ENCODE measurements at regions not wholly inside any gene's neighbourhood (a gene's known extent, or its start where the extent isn't known, plus 50 kb on each side); places are given as distances from the start of the nearest gene placed in this dataset.

DNA sequence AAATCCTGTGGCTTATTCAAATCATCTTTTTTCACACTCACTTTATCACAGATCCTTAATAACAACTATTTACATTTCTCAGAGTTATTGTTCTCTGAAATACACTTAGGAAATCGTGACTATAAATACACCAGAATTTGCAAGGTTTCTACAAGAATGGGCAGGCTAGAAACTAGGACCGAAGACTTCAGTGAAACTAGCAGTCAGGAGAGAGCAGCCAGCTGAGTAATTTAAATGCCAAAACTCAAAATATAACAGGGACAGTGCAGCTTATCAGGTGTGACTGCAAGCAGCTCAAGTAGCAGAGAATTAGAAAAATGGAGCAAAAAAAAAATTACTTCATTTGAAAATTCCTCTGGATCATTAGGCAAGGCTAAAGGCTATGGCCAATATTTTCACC, 719.3 kb upstream of the ZNF608 start:
- H3K27me3 Mint-ChIP-seq = no peaks in the 10 kb centered on the region
- Histone ChIP-seq H3K4me1 (ENCODE audit: control insufficient read depth in 2 of 2, insufficient read depth in 2 of 2, low read length in 2 of 2) (no peaks in the 10 kb centered on the region), H3K27ac (ENCODE audit: low read depth, low read length) (no peak overlapping the region), H3K9me3 (ENCODE audit: control insufficient read depth in 2 of 3, low read length in 3 of 3) (peaks cover 0 to 4% (median 0%) of the 10 kb centered on the region in 3 experiments), H3K36me3 (ENCODE audit: control insufficient read depth in 2 of 3, insufficient read depth in 3 of 3, low read length in 3 of 3) (no peaks in the 10 kb centered on the region), H3K27me3 (ENCODE audit: control insufficient read depth in 2 of 2, insufficient read depth in 2 of 2, low read length in 2 of 2) (no peaks in the 10 kb centered on the region), H3K4me3 (ENCODE audit: low read length) (no peak overlapping the region)
- intact Hi-C loops (cut with micrococcal nuclease) = no loop called here
- H3K9me3 Mint-ChIP-seq = peaks cover 0 to 11% (median 2%) of the 10 kb centered on the region in 11 donors
- H3K4me3 Mint-ChIP-seq = no peak overlapping the region
- ChIA-PET POLR2A (no interaction called here), CTCF (no interaction called here)
- no peak overlapping the region for H3K27ac Mint-ChIP-seq
- no peaks in the 10 kb centered on the region for H3K36me3 Mint-ChIP-seq
- DNase-seq (no peak), ATAC-seq (no peak)
- no peaks in the 10 kb centered on the region for H3K4me1 Mint-ChIP-seq

GRCh38 chr5:125467222-125467621, 720.8 kb upstream of the ZNF608 start:
- Mint-ChIP-seq H3K4me1 (no peaks in the 10 kb centered on the region), H3K27ac (no peak overlapping the region), H3K9me3 (peaks cover 0 to 16% (median 2%) of the 10 kb centered on the region in 11 donors), H3K4me3 (no peak overlapping the region), H3K27me3 (no peaks in the 10 kb centered on the region), H3K36me3 (no peaks in the 10 kb centered on the region)
- intact Hi-C loops (cut with micrococcal nuclease) = no loop called here
- DNase-seq (no peak), ATAC-seq (no peak)
- H3K4me3 ChIP-seq (ENCODE audit: low read length) = no peak overlapping the region
- H3K27me3 ChIP-seq (ENCODE audit: control insufficient read depth in 2 of 2, insufficient read depth in 2 of 2, low read length in 2 of 2) = no peaks in the 10 kb centered on the region
- ChIA-PET POLR2A (no interaction called here), CTCF (no interaction called here)
- H3K9me3 ChIP-seq (ENCODE audit: control insufficient read depth in 2 of 3, low read length in 3 of 3) = peaks cover 0 to 4% (median 0%) of the 10 kb centered on the region in 3 experiments
- no peaks in the 10 kb centered on the region for H3K36me3 ChIP-seq (ENCODE audit: control insufficient read depth in 2 of 3, insufficient read depth in 3 of 3, low read length in 3 of 3)
- H3K4me1 ChIP-seq (ENCODE audit: control insufficient read depth in 2 of 2, insufficient read depth in 2 of 2, low read length in 2 of 2) = no peaks in the 10 kb centered on the region
- no peak overlapping the region for H3K27ac ChIP-seq (ENCODE audit: low read depth, low read length)

DNA sequence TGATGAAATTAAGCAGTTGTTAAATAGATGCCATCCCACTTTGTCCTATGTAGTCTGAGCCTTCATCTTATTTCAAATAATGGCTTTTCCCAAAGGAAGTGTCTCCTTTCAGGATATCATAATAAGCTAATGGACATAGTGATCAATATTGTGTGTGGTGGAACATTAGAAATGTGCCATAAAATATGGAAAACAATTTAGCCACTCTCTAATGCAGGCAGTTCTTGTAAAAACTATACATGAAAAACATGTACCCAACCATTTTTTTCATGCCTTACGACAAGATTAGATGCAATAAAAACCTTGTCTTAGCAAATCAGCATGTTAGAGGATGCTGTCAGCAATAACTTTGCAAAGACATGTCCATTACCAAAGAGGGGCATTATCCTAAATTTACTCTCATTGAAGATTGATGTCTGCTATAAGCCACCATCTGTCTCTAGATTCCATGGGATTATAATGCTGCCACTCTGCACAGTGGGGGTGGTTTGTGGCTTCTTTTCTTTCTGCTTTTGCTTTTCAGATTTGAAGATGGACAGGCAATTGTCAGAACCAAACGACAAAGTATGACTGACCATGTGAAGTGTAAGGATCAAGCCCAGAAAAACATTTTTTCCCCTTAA, 724.0 kb upstream of the ZNF608 start:
- H3K36me3 Mint-ChIP-seq = no peaks in the 10 kb centered on the region
- H3K4me1 Mint-ChIP-seq = no peaks in the 10 kb centered on the region
- ChIA-PET POLR2A (no interaction called here), CTCF (no interaction called here)
- Histone ChIP-seq H3K36me3 (ENCODE audit: control insufficient read depth in 2 of 3, insufficient read depth in 3 of 3, low read length in 3 of 3) (no peaks in the 10 kb centered on the region), H3K27ac (ENCODE audit: low read depth, low read length) (no peak overlapping the region), H3K27me3 (ENCODE audit: control insufficient read depth in 2 of 2, insufficient read depth in 2 of 2, low read length in 2 of 2) (no peaks in the 10 kb centered on the region), H3K9me3 (ENCODE audit: control insufficient read depth in 2 of 3, low read length in 3 of 3) (peaks cover 0 to 4% (median 0%) of the 10 kb centered on the region in 3 experiments), H3K4me1 (ENCODE audit: control insufficient read depth in 2 of 2, insufficient read depth in 2 of 2, low read length in 2 of 2) (no peaks in the 10 kb centered on the region), H3K4me3 (ENCODE audit: low read length) (no peak overlapping the region)
- intact Hi-C loops (cut with micrococcal nuclease) = no loop called here
- H3K9me3 Mint-ChIP-seq = peaks cover 0 to 11% (median 2%) of the 10 kb centered on the region in 11 donors
- H3K4me3 Mint-ChIP-seq = no peak overlapping the region
- ATAC-seq (no peak), DNase-seq (no peak)
- H3K27ac Mint-ChIP-seq = no peak overlapping the region
- no peaks in the 10 kb centered on the region for H3K27me3 Mint-ChIP-seq

DNA sequence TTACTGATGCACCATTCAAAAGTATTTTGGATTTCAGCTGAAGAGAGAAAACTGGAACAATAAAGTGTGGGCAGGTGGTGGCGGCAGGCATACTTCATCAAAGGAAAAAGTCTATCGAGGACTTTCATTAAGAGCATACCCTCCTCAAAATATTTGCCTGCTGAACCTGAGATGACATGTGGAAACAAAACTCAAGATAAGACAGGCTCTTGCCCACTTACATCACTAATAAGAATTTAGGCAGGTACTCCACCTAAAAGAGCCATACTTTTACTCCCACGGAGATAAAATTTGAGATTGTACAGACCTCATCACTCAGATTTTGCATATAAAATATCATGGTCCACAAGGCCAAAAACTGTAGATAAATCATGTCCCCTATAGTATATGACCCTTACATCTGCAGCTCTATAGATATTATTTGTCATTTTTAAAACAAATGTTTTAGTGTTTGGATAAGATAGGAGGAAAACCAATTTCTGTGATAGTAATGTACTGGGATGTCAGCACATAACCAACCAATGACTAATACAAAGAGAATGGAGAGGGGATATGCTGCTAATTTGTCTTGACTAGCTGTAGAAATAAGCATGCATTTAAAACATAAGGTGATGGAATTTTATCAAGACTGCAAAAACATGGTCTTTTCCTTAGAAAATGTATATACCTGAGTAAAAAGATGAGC, 730.6 kb upstream of the ZNF608 start:
- no peak for ATAC-seq
- no peaks in the 10 kb centered on the region for H3K27me3 Mint-ChIP-seq
- Histone ChIP-seq H3K27me3 (ENCODE audit: control insufficient read depth in 2 of 2, insufficient read depth in 2 of 2, low read length in 2 of 2) (no peaks in the 10 kb centered on the region), H3K4me1 (ENCODE audit: control insufficient read depth in 2 of 2, insufficient read depth in 2 of 2, low read length in 2 of 2) (no peaks in the 10 kb centered on the region), H3K9me3 (ENCODE audit: control insufficient read depth in 2 of 3, low read length in 3 of 3) (no peaks in the 10 kb centered on the region), H3K36me3 (ENCODE audit: control insufficient read depth in 2 of 3, insufficient read depth in 3 of 3, low read length in 3 of 3) (no peaks in the 10 kb centered on the region), H3K27ac (ENCODE audit: low read depth, low read length) (no peak overlapping the region), H3K4me3 (ENCODE audit: low read length) (no peak overlapping the region)
- H3K4me1 Mint-ChIP-seq = no peaks in the 10 kb centered on the region
- peaks cover 0 to 17% (median 0%) of the 10 kb centered on the region in 11 donors for H3K9me3 Mint-ChIP-seq
- H3K4me3 Mint-ChIP-seq = no peak overlapping the region
- ChIA-PET CTCF (no interaction called here), POLR2A (no interaction called here)
- H3K27ac Mint-ChIP-seq = no peak overlapping the region
- DNase-seq = no peak
- H3K36me3 Mint-ChIP-seq = no peaks in the 10 kb centered on the region
- intact Hi-C loops (cut with micrococcal nuclease) = no loop called here

DNA sequence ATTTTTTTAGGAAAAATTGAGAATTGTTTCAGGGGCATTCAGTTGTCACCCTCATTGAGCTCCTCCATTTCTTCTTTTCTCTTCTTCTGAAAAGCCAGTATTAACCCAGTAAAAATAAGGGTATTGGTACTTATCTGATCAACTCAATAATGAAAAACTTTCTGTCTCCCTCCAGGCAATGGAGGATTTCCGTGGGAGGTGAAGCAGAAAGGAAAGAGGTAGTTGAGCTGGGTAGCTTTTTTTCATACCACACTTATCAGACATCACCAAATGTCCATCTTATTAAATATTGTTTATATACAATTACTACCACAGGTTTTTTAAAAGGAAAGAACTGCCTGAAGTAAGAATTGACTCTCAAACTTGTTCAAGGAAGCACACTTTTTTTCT, 731.1 kb upstream of the ZNF608 start:
- H3K36me3 Mint-ChIP-seq = no peaks in the 10 kb centered on the region
- H3K4me1 Mint-ChIP-seq = no peaks in the 10 kb centered on the region
- CTCF ChIA-PET = no interaction called here
- H3K9me3 Mint-ChIP-seq = peaks cover 0 to 17% (median 0%) of the 10 kb centered on the region in 11 donors
- Histone ChIP-seq H3K4me3 (ENCODE audit: low read length) (no peak overlapping the region), H3K27ac (ENCODE audit: low read depth, low read length) (no peak overlapping the region), H3K9me3 (ENCODE audit: control insufficient read depth in 2 of 3, low read length in 3 of 3) (no peaks in the 10 kb centered on the region), H3K4me1 (ENCODE audit: control insufficient read depth in 2 of 2, insufficient read depth in 2 of 2, low read length in 2 of 2) (no peaks in the 10 kb centered on the region), H3K36me3 (ENCODE audit: control insufficient read depth in 2 of 3, insufficient read depth in 3 of 3, low read length in 3 of 3) (no peaks in the 10 kb centered on the region), H3K27me3 (ENCODE audit: control insufficient read depth in 2 of 2, insufficient read depth in 2 of 2, low read length in 2 of 2) (no peaks in the 10 kb centered on the region)
- DNase-seq (no peak), ATAC-seq (no peak)
- intact Hi-C loops (cut with micrococcal nuclease) = no loop called here
- no peak overlapping the region for H3K27ac Mint-ChIP-seq
- no peaks in the 10 kb centered on the region for H3K27me3 Mint-ChIP-seq
- H3K4me3 Mint-ChIP-seq = no peak overlapping the region
- POLR2A ChIA-PET = no interaction called here

DNA sequence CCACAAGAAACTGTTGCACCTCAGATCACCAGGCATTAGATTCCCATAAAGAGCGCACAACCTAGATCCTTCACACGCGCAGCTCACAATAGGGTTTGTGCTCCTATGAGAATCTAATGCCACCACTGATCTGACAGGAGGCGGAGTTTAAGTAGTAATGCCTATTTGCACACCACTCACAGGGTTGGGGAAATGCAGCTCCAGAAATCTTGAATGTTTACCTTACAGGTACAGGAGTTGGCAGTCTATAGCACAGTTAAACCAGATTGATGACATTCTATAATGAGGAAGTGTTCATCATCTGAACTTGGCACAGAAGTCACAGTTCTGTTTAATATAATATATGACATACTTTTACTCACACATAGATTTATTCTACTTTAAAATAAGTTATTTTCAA, 732.2 kb upstream of the ZNF608 start:
- H3K4me1 Mint-ChIP-seq = no peaks in the 10 kb centered on the region
- intact Hi-C loops (cut with micrococcal nuclease) = no loop called here
- Histone ChIP-seq H3K27ac (ENCODE audit: low read depth, low read length) (no peak overlapping the region), H3K4me1 (ENCODE audit: control insufficient read depth in 2 of 2, insufficient read depth in 2 of 2, low read length in 2 of 2) (no peaks in the 10 kb centered on the region), H3K4me3 (ENCODE audit: low read length) (no peak overlapping the region), H3K27me3 (ENCODE audit: control insufficient read depth in 2 of 2, insufficient read depth in 2 of 2, low read length in 2 of 2) (no peaks in the 10 kb centered on the region), H3K9me3 (ENCODE audit: control insufficient read depth in 2 of 3, low read length in 3 of 3) (no peaks in the 10 kb centered on the region), H3K36me3 (ENCODE audit: control insufficient read depth in 2 of 3, insufficient read depth in 3 of 3, low read length in 3 of 3) (no peaks in the 10 kb centered on the region)
- POLR2A ChIA-PET = no interaction called here
- no peaks in the 10 kb centered on the region for H3K27me3 Mint-ChIP-seq
- peaks cover 0 to 17% (median 0%) of the 10 kb centered on the region in 11 donors for H3K9me3 Mint-ChIP-seq
- no peak overlapping the region for H3K4me3 Mint-ChIP-seq
- CTCF ChIA-PET = no interaction called here
- no peak overlapping the region for H3K27ac Mint-ChIP-seq
- H3K36me3 Mint-ChIP-seq = no peaks in the 10 kb centered on the region
- no peak for DNase-seq
- ATAC-seq = no peak

DNA sequence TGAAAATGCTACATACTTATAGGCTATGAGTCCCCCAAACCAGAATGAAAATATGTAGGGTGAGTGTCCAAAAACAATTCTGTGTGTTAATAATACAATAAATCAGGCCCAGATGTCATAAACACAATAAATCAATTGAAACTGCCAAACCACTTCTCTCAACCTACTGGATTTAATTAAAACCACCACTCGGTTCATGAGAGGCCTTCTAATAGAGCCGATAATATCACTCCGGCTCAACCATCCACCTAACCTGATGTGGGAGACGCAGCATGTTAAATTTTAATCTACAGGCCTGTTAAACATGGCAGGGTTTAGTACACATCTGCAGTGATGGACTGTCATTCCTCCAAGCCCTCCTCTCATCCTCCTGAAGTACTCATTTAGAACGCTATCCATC, 734.5 kb upstream of the ZNF608 start:
- CTCF ChIA-PET = no interaction called here

More for the DNA sequence above, 734.5 kb upstream of the ZNF608 start:
- Mint-ChIP-seq H3K4me3 (no peak overlapping the region), H3K27ac (no peak overlapping the region), H3K27me3 (no peaks in the 10 kb centered on the region), H3K36me3 (no peaks in the 10 kb centered on the region), H3K9me3 (peaks cover 0 to 12% (median 0%) of the 10 kb centered on the region in 11 donors), H3K4me1 (no peaks in the 10 kb centered on the region)
- no peak overlapping the region for H3K4me3 ChIP-seq (ENCODE audit: low read length)
- POLR2A ChIA-PET = no interaction called here
- ATAC-seq = no peak
- no peaks in the 10 kb centered on the region for H3K9me3 ChIP-seq (ENCODE audit: control insufficient read depth in 2 of 3, low read length in 3 of 3)
- no peak for DNase-seq
- no peaks in the 10 kb centered on the region for H3K36me3 ChIP-seq (ENCODE audit: control insufficient read depth in 2 of 3, insufficient read depth in 3 of 3, low read length in 3 of 3)
- no peaks in the 10 kb centered on the region for H3K27me3 ChIP-seq (ENCODE audit: control insufficient read depth in 2 of 2, insufficient read depth in 2 of 2, low read length in 2 of 2)
- intact Hi-C loops (cut with micrococcal nuclease) = no loop called here
- H3K4me1 ChIP-seq (ENCODE audit: control insufficient read depth in 2 of 2, insufficient read depth in 2 of 2, low read length in 2 of 2) = no peaks in the 10 kb centered on the region
- no peak overlapping the region for H3K27ac ChIP-seq (ENCODE audit: low read depth, low read length)

Measured in naive thymus-derived CD4-positive, alpha-beta T cell (primary cell).